ENCODE measurements at regions not wholly inside any gene's neighbourhood (a gene's known extent, or its start where the extent isn't known, plus 50 kb on each side); places are given as distances from the start of the nearest gene placed in this dataset.

DNA sequence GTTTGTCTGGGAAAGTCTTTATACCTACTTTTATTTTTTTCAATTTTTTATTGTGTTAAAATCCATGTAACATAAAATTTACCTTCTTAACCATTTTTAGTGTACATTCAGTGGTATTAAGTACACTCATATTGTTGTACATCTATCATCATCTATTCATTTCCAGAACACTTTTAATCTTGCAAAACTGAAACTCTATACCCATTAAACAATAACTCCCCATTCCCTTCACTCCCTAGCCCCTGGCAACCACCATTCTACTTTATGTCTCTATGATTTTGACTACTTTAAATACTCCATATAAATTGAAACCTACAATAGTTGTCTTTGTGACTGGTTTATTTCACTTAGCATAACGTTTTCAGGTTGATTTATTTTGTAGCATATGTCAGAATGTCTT is 131.9 kb upstream of the SLC38A2 start:
- TF ChIP-seq TARDBP (IDR thresholded peaks at IDR 0.05) (no peak), BHLHE40 (IDR thresholded peaks at IDR 0.05; ENCODE audit: borderline replicate concordance) (no peak), SUZ12 (IDR thresholded peaks at IDR 0.05) (no peak), NFRKB (IDR thresholded peaks at IDR 0.05) (no peak), ELF4 (IDR thresholded peaks at IDR 0.05) (no peak), SP1 (IDR thresholded peaks at IDR 0.05) (no peak)

Data from HEK293T (cell line).